Erythroblast (primary cell): ENCODE measurements at regions not wholly inside any gene's neighbourhood (a gene's known extent, or its start where the extent isn't known, plus 50 kb on each side); places are given as distances from the start of the nearest gene placed in this dataset.

Experiments
- GATA1 ChIP-seq: IDR thresholded peaks from 2 replicates; pipeline ENCODE4 v1.6.1; 2011; ENCODE audit warnings: low read depth, mild to moderate bottlenecking, control low read depth, low read length, moderate library complexity
- POLR2A ChIP-seq: IDR thresholded peaks from 2 replicates; pipeline ENCODE4 v1.6.1; 2011; ENCODE audit warnings: mild to moderate bottlenecking, low read length

DNA sequence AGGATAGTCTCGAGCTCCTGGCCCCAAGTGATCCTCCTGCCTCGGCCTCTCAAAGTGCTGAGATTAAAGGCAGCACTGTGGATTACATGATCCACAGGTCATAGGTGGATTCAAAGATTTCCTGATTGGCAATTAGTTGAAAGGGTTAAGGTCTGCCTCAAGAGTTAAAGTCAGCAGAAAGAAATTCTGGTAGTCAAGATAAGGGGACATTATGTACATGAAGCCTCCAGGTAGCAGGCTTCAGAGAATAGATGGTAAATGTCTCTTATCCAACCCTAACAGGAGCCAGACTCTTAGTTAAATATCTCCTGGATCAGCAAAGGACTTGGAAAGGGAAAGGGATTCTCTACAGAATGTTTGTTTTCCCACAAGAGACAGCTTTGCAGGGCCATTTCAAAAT lies 93.7 kb downstream of the SKIDA1 start:
- no peak for TF ChIP-seq POLR2A
- TF ChIP-seq GATA1, result no peak
